ENCODE measurements at regions not wholly inside any gene's neighbourhood (a gene's known extent, or its start where the extent isn't known, plus 50 kb on each side); places are given as distances from the start of the nearest gene placed in this dataset.

GRCh38 chr2:14303366-14304115, 329.0 kb upstream of the LRATD1 start:
- no peak for TF ChIP-seq CTCF (IDR thresholded peaks at IDR 0.05; ENCODE audit: borderline replicate concordance, control extremely low read depth, extremely low read depth, insufficient read depth, missing control alignments)
- peak; percentile 28 for DNase-seq (ENCODE audit: low spot score)
- in situ Hi-C loops (cut with MboI; ENCODE audit: low sequenced_read_pairs, unreplicated experiment), result no loop called here

GRCh38 chr2:14304326-14304725, 328.2 kb upstream of the LRATD1 start:
- no peak for DNase-seq (ENCODE audit: low spot score)
- TF ChIP-seq CTCF (IDR thresholded peaks at IDR 0.05; ENCODE audit: borderline replicate concordance, control extremely low read depth, extremely low read depth, insufficient read depth, missing control alignments), result no peak
- in situ Hi-C loops (cut with MboI; ENCODE audit: low sequenced_read_pairs, unreplicated experiment), result no loop called here

- in situ Hi-C loops (cut with MboI; ENCODE audit: low sequenced_read_pairs, unreplicated experiment), result no loop called here
- DNase-seq (ENCODE audit: low spot score), result peak; percentile 25
These were observed 326.2 kb upstream of the LRATD1 start for GRCh38 chr2:14306268-14306861.

GRCh38 chr2:14313341-14313740, 319.2 kb upstream of the LRATD1 start:
- in situ Hi-C loops (cut with MboI; ENCODE audit: low sequenced_read_pairs, unreplicated experiment), result no loop called here
- DNase-seq (ENCODE audit: low spot score), result no peak
- TF ChIP-seq CTCF (IDR thresholded peaks at IDR 0.05; ENCODE audit: borderline replicate concordance, control extremely low read depth, extremely low read depth, insufficient read depth, missing control alignments), result no peak

More at GRCh38 chr2:14306268-14306861, 326.2 kb upstream of the LRATD1 start:
- no peak for TF ChIP-seq CTCF (IDR thresholded peaks at IDR 0.05; ENCODE audit: borderline replicate concordance, control extremely low read depth, extremely low read depth, insufficient read depth, missing control alignments)

- no peak for TF ChIP-seq CTCF (IDR thresholded peaks at IDR 0.05; ENCODE audit: borderline replicate concordance, control extremely low read depth, extremely low read depth, insufficient read depth, missing control alignments)
- in situ Hi-C loops (cut with MboI; ENCODE audit: low sequenced_read_pairs, unreplicated experiment), result no loop called here
- DNase-seq (ENCODE audit: low spot score), result no peak
These were observed 315.9 kb upstream of the LRATD1 start for GRCh38 chr2:14316594-14316993.

- in situ Hi-C loops (cut with MboI; ENCODE audit: low sequenced_read_pairs, unreplicated experiment), result no loop called here
- no peak for DNase-seq (ENCODE audit: low spot score)
- no peak for TF ChIP-seq CTCF (IDR thresholded peaks at IDR 0.05; ENCODE audit: borderline replicate concordance, control extremely low read depth, extremely low read depth, insufficient read depth, missing control alignments)
These were observed 311.2 kb upstream of the LRATD1 start for GRCh38 chr2:14321357-14321756.
